NCI-H146 treated with DMSO at 0.1 percent for 48 hours (cell line): ENCODE measurements at regions not wholly inside any gene's neighbourhood (a gene's known extent, or its start where the extent isn't known, plus 50 kb on each side); places are given as distances from the start of the nearest gene placed in this dataset.

ENCODE experiments used
- DNase-seq: peaks from one replicate; lab custom pipeline; 2025; ENCODE audit not compliant: unreplicated experiment; lab: John Stamatoyannopoulos, UW

DNA sequence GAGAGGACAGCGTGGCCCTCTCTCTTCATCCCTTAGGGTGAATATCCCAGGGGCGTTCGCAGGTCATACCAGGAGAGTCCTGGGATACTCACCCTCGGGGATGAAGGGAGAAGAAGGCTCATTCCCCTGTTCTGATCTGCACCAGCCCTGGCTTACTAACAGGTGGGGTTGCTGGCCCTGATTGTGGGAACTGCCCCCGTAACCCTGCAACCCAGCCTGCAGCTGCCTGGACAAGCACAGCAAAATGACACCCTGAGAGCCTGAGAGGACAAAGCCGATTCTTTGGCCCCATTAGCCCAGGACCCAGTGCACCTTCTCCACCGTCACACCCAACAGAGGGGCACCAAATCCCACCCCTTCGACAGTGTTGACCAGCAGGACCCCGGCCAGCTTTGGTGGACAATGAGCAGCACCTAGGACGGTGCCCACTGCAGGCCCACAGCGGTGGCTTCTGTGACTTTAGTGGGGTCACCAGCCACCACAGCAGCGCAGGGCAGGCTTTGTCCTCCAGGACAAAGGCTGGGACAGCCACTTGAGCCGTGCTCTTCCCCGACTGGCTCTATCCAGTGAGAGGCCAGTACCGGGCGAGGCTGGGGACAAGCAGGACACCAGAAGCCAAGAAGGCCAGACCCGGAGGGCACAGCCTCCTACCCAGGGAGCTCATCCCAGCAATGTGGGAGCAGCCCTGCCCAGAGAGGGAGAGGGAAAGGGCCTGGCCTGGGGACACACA lies 98.5 kb upstream of the RTL6 start:
- DNase-seq: no peak

DNA sequence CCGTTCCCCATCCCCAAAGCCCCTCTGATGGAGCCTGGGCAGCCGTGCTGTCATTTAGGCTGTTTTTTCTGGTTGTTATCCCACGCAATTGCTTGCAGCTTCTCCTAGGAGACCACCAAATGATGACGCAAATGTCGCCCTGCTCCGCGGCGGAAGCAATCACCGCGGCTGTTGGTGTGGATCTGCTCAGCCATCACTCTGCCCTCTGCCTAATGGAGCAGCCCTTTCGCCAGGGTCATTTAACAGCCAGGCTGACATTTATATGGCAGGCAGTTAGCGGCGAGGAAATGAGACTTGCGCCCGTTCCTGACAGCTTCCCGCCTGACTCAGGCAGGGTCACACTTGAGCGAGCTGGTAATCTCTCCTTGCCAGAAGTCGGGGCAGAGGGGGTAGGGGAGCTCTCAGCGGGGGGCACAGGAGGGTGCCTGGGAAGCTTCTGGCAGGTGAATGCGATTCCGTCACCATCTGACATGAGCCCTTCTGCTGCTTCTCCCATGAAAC lies 97.9 kb upstream of the RTL6 start:
- peak; percentile 58 for DNase-seq

DNA sequence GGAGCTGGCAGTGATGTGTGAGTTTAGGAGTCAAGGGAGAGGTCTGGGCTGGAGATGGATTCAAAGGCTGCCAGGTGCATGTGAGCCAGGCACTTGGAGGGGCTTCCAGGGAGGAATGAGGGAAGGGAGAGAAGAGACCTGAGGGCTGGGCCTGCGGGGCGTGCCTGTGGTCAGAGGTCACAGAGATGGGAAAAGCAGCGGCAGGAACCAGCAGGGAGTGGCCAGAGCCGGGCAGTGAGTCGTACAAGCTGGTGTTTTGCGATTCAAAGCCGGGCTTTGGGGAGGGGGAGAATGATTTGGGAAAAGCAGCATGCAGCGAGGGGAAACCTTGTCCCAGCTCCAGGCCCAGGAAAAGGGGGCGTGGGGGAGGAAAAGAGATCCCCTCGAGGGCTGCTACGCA lies 96.9 kb upstream of the RTL6 start:
- DNase-seq: no peak

DNA sequence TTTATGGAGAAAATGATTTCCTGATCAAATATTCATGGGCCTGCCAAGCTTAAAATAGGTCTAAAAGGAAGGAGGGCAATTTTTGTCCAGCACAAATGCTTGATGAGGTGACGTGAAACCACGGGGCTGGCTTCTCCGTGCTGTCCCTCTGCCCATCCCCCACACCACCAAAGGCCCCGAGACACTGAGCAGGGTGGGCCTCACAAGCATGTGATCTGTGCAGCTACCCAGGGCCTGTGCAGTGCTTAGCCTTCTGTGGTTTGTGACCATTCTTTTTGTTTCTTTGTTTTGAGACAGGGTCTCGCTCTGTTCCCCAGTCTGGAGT lies 94.8 kb upstream of the RTL6 start:
- no peak for DNase-seq

DNA sequence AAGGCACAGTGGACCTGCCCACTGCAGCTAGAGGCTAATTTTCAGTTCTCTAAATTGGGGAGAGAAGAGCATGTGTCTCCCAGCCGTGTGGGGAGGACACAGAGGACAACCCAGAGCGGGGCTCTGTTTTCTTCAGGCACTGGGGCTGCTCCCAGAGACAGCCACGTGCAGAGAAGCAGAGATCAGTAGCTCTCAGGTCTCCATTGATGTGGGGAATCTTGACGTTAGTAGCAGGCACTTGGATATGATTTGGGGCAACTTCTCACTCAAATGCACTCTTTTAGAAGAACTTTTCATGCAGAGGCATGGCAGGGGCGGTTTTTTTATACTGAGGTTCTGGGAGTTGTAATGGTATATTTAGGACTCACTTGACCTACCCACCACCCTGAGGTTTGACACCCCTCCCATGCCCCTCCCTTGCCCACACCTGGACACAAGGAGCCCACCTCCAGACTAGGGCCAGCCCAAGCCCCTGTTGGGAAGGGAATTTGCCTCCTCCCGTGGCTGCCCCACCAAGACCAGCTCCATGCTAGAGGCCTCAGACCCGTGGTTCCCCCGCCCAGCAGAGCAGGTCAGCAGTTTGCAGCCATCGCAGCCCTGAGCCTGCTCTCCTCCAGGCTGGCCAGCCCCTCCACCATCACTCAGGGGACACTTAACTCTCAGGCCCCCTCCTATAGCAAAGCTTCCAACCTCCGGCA lies 94.2 kb upstream of the RTL6 start:
- DNase-seq: no peak

DNA sequence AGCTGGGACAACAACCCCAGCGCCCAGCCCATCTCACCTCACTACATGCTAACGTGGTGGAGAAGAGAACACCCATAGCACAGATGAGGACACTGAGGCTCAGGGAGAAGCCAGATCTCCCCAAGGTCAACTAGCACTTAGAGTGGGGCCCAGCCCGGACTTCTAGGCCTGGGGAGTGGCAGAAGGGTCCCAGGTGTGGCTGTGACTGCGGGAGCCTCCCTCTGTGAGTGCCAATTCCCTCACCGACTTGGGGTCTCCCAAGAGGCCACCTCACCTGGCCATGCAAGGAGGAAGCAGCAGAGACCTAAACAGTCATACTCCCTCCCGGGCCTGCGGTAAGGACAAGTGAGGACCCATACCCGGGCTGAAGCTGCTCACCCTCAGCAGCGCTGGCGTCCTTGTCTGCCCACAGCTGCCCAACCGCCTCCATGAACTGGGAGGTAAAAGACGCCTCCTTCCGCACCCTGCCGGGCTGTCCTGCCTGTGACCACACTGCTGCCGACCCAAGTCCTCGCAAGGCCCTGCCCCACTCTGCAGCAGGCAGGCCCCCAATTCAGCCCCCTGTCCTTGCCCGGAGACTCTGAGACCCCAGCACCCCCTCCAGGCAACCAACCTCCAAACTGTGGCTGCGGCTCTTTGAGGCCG lies 93.2 kb upstream of the RTL6 start:
- no peak for DNase-seq

DNA sequence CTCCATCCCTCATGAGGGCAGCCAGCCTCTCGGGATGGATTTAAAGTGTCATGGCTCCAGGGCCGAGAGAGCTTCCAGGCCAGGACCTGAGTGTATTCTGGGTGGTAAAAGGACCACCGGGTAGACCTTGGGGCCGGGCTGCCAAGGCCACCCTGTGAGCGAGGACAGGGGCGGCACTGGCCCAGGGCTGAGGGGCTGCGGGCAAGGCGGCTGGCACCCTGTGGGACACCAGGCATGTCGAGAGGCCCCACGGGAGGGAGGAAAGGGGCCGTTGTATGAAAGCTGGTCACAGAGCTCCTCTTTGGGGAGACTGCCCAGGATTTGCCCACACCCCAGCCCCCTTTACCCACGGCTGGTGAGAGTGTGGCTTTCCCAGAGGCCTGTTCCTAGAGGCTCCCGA lies 92.3 kb upstream of the RTL6 start:
- no peak for DNase-seq

DNA sequence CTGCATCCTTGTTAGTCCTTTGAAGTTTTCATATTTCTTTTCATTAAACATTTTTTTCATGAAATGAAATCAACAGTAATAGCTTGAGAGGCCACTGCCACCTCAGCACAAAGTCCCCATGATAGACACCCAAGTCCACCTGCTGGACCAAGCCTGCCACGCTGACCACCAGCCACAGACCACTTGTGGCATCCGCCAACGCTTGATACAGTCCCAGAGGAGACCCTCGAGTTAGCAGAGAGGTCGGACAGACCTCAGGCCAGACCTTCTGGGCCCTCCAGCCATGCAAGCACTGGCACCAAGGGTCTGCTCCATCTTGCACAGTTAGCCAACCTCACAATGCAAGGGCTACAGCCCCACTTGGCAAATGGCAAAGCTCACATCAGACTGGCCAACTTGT lies 91.8 kb upstream of the RTL6 start:
- DNase-seq: no peak

DNA sequence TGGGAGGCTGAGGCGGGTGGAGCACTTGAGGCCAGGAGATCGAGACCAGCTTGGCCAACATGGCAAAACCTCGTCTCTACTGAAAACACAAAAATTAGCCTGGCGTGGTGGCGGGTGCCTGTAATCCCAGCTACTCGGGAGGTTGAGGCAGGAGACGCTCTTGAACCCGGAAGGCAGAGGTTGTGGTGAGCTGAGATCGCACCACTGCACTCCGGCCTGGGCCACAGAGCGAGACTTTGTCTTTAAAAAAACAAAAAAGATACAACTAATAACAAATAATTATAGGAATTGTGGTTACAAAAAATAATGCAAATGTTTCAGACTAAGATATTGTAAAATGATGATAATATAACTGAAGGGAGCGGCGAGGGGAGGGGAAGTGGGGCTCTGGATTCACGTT lies 90.3 kb upstream of the RTL6 start:
- DNase-seq: no peak

DNA sequence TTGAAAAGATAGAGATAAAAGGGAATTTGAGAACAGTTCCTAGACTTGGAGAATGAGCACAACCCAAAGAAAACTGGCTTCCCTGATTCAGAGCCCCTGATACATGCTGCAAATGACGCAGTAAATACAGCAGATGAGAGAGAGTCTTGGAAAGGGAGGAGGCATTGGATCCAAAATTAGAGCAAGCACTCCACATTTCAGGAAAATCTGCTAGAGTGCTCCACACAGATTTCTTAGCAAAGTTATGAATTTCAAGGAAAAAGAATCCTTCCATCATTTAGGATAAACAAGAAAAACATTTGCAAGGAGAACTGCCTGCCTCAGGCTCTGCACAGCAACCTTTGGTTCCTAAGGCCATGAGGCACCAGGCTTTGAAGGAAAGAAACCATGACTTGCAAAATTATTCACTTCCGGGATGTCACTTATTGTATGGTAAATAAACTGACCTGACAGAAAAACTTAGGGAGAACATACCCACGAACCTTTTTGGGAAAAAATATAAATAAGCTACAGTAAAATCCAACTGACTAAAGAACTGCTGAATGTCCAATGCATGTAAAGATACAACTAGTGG lies 89.8 kb upstream of the RTL6 start:
- no peak for DNase-seq

DNA sequence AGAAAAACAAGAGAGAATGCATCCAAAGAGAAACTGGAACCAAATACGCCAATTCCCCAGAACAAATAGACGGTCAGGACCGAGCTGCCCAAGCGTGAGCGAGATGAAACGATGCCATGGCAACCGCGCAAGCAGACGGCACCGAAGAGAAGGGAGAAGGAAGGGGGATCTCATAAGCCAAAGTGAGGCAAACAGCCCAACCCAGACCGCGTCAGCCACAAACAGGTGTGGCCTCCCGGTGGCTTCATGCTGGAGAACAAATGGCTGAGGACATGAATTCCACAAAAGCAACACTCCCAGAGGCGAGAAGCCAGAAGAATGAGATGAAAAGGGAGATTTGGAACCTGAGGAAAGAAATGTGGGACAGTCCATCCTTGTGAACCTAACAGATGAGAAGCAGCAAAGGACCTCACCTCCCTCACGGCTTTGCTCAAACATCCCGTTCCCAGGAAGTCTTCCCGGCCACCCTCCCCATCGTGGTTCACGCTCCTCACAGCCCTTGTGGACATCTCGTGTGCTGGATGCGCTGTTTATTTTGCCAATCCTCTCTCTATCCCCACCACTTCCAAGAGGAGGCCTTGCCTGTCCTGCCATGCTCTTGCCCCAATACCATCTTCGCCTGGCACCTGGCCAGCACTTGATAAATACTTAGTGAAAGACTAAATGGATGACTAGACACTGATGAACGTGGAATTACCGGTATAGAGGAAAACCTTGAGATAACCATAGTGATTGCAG lies 89.1 kb upstream of the RTL6 start:
- DNase-seq: peak; percentile 79

DNA sequence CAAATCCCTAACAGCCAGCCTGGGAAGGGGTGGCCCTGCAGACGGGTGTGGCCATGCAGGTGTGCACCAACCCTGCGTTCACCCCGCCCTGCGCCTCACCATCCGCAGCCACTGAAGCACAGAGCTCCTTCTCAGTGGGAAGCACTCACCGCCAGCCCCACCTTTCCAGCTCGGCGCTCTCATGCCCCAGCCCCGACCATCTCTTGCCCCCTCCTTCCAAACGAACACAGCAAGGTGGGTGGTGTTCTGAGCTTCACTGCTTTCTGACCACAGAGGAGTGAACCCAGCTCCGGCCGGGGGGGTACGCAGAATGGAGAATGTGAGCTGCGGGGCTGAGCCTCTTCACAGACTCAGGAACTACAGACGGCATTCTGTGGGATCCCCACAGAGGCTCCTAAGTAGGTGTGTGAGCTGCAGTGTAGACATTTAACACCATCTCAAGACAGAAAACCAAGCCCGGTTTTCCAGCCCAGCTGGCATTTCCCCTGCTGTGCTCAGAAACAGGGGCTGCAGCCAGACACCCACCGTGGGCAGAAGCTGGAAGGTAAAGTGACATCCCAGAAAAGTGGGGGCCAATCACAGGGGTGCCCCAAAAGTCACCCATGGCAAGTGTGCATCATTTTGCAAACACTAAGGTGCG lies 88.4 kb upstream of the RTL6 start:
- peak; percentile 51 for DNase-seq

DNA sequence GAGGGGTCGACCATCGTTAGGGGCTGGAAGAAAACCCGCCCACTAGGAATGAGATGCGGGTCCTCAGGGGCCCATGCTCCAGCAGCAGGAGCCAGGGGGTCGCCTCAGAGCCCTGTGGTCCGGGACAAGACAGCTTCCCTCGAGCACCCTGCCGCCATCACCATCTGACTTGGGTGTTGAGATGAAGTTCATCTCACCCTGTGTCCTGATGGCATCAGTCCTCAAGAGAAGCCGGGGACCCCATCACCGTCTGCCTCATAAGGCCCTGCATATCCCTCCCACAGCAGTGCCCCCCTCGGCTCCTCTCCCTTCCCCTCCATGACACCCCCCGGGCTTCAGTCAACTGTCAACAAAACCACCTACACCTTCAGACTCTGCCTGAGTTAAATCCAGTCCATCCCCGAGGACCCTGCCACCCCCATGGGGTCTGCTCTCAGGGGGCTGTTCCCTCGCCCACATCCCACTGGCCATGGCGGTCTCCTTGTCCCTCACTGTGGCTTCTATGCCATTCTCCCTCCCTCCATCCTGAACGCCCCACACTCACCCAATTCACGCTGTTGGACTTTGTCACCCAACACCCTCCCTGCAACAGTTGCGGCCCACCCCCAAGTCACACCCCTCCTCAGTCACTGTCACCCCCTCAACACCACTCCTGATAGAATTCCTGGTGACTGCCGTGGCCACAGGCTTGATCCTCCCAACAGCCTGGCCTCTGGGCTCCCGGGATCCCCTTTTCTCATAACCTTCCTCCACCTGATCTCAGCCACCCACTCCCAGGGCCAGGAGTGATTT lies 87.7 kb upstream of the RTL6 start:
- no peak for DNase-seq

DNA sequence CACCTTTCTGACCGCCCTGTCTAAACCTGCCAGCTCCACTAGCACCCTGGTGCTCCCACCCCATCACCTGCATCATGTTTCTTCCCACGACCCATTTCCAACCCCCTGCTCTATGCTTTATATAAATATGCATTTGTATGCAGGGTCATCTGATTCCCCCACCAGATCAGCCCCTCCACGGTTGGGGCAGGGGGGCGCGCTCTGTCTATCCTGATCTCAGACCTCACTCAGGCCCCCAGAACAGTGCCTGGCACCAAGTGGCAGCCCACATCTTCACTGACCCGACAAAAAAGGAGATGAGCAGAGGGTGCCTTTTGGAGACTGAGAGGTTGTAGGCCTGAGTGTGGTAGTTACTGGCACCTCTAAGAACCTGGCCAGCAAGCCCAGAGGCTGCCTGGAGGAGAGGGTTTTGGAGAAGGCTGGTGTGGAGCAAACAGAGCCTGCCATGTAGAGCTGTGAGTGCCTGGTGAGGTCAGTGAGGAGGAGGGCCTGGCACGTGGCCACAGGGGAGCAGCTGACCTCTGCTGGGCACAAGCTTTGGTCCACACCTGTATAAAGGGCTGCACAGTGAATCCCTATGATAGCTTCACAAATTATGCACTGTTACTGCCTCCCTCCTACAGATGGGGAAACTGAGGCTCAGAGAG lies 86.3 kb upstream of the RTL6 start:
- DNase-seq: no peak

DNA sequence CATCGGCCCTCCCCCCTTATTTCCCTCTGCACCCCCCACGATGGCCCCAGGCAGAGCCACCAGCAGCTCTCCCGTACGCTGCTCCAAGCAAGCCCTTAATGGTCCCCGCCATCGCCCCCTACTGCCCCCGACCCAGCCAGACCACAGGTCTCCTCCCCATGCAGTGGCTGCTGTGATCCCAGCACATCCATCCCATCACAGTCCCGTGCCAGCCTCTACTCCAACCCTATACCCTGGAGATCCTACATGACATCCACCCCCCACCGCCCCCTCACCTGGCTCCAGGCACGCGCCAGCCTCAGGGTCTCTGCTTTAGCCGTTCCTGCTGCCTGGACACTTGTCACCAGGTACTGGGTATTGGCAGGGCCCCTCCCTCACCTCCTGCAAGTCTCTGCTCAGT lies 85.8 kb upstream of the RTL6 start:
- DNase-seq: no peak

DNA sequence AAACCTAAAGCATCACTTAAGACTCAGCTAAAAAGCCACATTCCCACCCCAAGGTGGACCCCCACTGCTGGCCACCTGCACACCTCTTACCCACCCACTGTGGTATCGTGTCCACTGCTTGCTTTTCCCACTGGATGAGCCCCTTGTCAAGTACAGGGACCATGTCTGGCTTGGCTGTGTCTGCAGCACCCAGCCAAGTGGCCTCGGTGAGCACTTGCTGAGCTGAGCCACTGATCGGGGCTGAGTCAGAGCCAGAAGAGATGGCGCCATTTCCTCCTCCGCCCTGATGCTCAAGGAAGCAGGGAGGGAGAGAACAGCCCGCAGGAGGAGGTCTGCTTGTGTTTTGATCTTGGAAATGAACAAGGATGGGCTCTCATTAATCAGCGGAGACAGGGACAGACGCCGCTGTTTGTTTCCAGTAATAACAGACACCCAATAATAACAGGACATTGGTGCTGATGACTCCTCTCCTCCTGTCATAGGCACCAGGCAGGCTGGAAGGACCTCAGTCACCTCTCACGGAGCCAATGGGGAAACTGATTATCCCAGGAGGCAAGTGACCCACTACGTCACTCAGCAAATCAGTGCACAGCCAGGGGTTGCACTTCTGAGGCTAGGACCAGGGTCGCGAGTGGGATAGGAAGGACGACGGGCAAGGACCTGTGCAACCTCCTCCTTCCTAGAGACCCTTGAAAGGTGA lies 85.2 kb upstream of the RTL6 start:
- DNase-seq: no peak

DNA sequence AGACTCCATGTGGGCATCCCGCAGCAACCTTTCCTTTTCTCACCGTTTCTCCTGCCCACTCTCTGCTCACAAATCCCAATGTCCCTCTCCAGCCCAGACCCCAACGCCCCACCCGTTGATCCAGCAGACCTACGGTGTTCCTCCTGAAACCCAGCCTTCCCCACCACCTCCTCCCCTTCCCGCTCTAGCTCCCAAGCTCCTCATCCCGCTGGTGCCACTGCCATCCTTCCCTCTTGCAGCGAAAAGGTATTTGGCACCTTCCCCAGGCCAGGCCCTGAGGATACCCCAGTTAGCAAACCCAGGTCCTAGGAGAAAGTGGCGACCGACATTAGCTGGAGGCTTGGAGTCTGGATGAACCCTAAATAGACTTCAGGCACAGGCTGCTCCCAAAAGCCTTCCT lies 84.0 kb upstream of the RTL6 start:
- no peak for DNase-seq

DNA sequence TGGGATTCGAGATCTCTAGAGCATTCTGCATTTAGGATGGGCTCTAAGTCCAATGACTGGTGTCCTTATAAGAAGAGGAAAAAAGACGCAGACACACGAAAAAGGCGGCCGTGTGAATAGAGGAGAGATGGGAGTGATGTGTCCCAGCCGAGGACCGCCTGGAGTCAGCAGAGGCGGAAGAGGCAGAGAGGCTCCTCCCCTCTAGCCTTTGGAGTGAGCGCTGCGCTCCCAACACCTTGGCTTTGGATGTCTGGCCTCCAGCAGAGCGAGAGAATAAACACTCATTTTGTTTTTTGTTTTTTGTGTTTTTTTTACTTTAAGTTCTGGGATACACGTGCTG lies 83.0 kb upstream of the RTL6 start:
- no peak for DNase-seq
